ENCODE measurements at regions not wholly inside any gene's neighbourhood (a gene's known extent, or its start where the extent isn't known, plus 50 kb on each side); places are given as distances from the start of the nearest gene placed in this dataset.

GRCh38 chr3:168983046-168983445, 680.5 kb downstream of the MECOM start:
- no peak for TF ChIP-seq CTCF (IDR thresholded peaks at IDR 0.05; ENCODE audit: low read length)
- TF ChIP-seq EZH2 (IDR thresholded peaks at IDR 0.05; ENCODE audit: borderline replicate concordance, low read length): no peak
